ENCODE measurements at regions not wholly inside any gene's neighbourhood (a gene's known extent, or its start where the extent isn't known, plus 50 kb on each side); places are given as distances from the start of the nearest gene placed in this dataset.

DNA sequence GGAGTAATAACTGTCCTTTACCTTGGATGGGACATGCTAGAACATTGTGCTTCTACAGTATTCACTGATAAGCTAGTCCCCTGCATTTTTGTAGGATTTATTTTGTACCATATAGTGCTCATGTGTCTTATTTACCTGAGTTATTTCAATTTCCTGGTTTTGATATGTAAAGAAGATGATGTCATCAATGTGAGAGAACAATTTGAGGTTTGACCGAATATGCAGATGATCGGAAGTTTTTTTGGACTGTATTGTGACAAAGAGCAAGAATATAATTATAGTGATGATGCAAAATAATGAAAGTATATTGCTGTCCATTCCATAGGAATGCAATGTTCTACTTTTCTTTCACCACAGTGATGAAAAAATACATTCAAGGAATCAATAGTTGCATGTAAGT, 114.8 kb downstream of the RERGL start:
- 87% methylated on average over 2 of the region's 2 CpGs; no CpG with 5 or more reads in 1 of the 2 experiments for WGBS, 2 experiments (ENCODE audit: extremely low coverage in 1 of 2, insufficient coverage in 1 of 2, insufficient read length in 1 of 2, insufficient replicate concordance in 2 of 2, low coverage in 1 of 2, low lambda C conversion rate in 2 of 2, missing lambda C conversion rate in 1 of 2)
- TF ChIP-seq CEBPB (IDR thresholded peaks at IDR 0.05; ENCODE audit: low read depth, low read length) (no peak), BACH1 (IDR thresholded peaks at IDR 0.05; ENCODE audit: low read length) (no peak), TAF7 (optimal IDR thresholded peaks at IDR 0.05; ENCODE audit: borderline replicate concordance, low read depth, low read length) (no peak), POU5F1 (IDR thresholded peaks at IDR 0.05; ENCODE audit: low read depth, low read length) (no peak), RBBP5 (IDR thresholded peaks at IDR 0.05; ENCODE audit: borderline replicate concordance, low read depth, low read length) (no peak), ASH2L (IDR thresholded peaks at IDR 0.05; ENCODE audit: low read length) (no peak), EZH2 (IDR thresholded peaks at IDR 0.05; ENCODE audit: low read depth, low read length, severe bottlenecking) (no peak), GTF2F1 (IDR thresholded peaks at IDR 0.05; ENCODE audit: borderline replicate concordance, low read depth, low read length) (no peak), HDAC2 (IDR thresholded peaks at IDR 0.05; ENCODE audit: borderline replicate concordance in 1 of 2, low read depth in 2 of 2, low read length in 2 of 2) (no peak), TEAD4 (IDR thresholded peaks at IDR 0.05; ENCODE audit: low read depth, low read length) (no peak)
- TF ChIP-seq, protein P1, sequence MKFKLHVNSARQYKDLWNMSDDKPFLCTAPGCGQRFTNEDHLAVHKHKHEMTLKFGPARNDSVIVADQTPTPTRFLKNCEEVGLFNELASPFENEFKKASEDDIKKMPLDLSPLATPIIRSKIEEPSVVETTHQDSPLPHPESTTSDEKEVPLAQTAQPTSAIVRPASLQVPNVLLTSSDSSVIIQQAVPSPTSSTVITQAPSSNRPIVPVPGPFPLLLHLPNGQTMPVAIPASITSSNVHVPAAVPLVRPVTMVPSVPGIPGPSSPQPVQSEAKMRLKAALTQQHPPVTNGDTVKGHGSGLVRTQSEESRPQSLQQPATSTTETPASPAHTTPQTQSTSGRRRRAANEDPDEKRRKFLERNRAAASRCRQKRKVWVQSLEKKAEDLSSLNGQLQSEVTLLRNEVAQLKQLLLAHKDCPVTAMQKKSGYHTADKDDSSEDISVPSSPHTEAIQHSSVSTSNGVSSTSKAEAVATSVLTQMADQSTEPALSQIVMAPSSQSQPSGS (IDR thresholded peaks at IDR 0.05; ENCODE audit: low read length) = no peak
- TF ChIP-seq, protein P2, sequence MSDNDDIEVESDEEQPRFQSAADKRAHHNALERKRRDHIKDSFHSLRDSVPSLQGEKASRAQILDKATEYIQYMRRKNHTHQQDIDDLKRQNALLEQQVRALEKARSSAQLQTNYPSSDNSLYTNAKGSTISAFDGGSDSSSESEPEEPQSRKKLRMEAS (IDR thresholded peaks at IDR 0.05) = no peak

More for the DNA sequence above, 114.8 kb downstream of the RERGL start:
- Histone ChIP-seq H3K79me1 (ENCODE audit: low read depth, low read length) (no peaks in the 10 kb centered on the region), H2AK5ac (ENCODE audit: low read depth, low read length) (no peak overlapping the region), H2BK12ac (ENCODE audit: low read depth, low read length) (no peak overlapping the region), H2BK15ac (ENCODE audit: low read length) (no peak overlapping the region), H3K79me2 (ENCODE audit: control insufficient read depth in 1 of 2, insufficient read depth in 2 of 2, low read length in 2 of 2) (no peaks in the 10 kb centered on the region), H3K18ac (ENCODE audit: extremely low read depth, low read length) (no peak overlapping the region), H2AFZ (ENCODE audit: low read length) (no peak overlapping the region), H2BK120ac (replicated peaks; ENCODE audit: low read depth, low read length) (no peak overlapping the region), H3K56ac (replicated peaks; ENCODE audit: insufficient read length, low read depth, low read length) (no peak overlapping the region), H3K4me2 (ENCODE audit: insufficient read depth in 1 of 2, low read depth in 2 of 2, low read length in 2 of 2) (no peak overlapping the region), H3K9ac (replicated peaks in 1 of 4; ENCODE audit: extremely low read depth in 1 of 4, low read depth in 3 of 4, low read length in 3 of 4) (no peak overlapping the region), H3K4me1 (replicated peaks in 1 of 4; ENCODE audit: control insufficient read depth in 3 of 4, insufficient read depth in 4 of 4, low read length in 3 of 4) (no peaks in the 10 kb centered on the region), H2BK5ac (ENCODE audit: low read depth, low read length) (no peak overlapping the region), H3K27ac (ENCODE audit: low read depth, low read length) (no peak overlapping the region), H3K9me3 (ENCODE audit: insufficient read depth in 2 of 2, low read depth in 1 of 2, low read length in 1 of 2) (no peaks in the 10 kb centered on the region), H4K5ac (ENCODE audit: insufficient read length, low read depth, low read length) (no peak overlapping the region), H4K91ac (replicated peaks; ENCODE audit: insufficient read length, low read length) (no peak overlapping the region), H2BK20ac (ENCODE audit: low read length) (no peak overlapping the region), H3K23me2 (ENCODE audit: low read depth, low read length) (no peaks in the 10 kb centered on the region), H3K23ac (ENCODE audit: insufficient read length) (no peak overlapping the region), H4K8ac (ENCODE audit: extremely low read depth, insufficient read depth, low read length) (no peak overlapping the region), H3K36me3 (ENCODE audit: control insufficient read depth in 2 of 4, insufficient read depth in 4 of 4, low read length in 3 of 4) (no peaks in the 10 kb centered on the region), H3K27me3 (replicated peaks in 1 of 4; ENCODE audit: control insufficient read depth in 3 of 4, extremely low read depth in 1 of 4, insufficient read depth in 3 of 4, low read length in 3 of 4) (no peaks in the 10 kb centered on the region), H3K14ac (ENCODE audit: insufficient read length) (no peak overlapping the region), H3K4me3 (ENCODE audit: extremely low read depth in 1 of 4, insufficient read depth in 2 of 4, low read depth in 3 of 4, low read length in 4 of 4) (no peak overlapping the region), H4K20me1 (replicated peaks in 1 of 2; ENCODE audit: control insufficient read depth in 1 of 2, insufficient read depth in 2 of 2, low read length in 2 of 2) (no peaks in the 10 kb centered on the region), H3K4ac (replicated peaks; ENCODE audit: insufficient read length, low read depth, low read length) (no peak overlapping the region)
- CTCF ChIA-PET (ENCODE audit: partially characterized antibody) = interaction anchor here (0.6 to 1.7 kb wide), 8 partner anchors 9 to 442 kb away, joined by 3 to 5 read pairs (median 4); no protein-coding TSS in a partner anchor
- FAIRE-seq (no peak), DNase-seq (ENCODE audit: low read depth in 1 of 2, low spot score in 2 of 2) (no peak)
- POLR2A ChIA-PET (ENCODE audit: partially characterized antibody) = no interaction called here

Measured in H1 (cell line).